ENCODE measurements at regions not wholly inside any gene's neighbourhood (a gene's known extent, or its start where the extent isn't known, plus 50 kb on each side); places are given as distances from the start of the nearest gene placed in this dataset.
"Not testable (repeated sequence)": the region's sequence is repeated elsewhere in the genome, so short reads cannot be mapped to it uniquely, and the experiment has no call there.

GRCh38 chr16:66049865-66050264 lies 316.6 kb upstream of the CDH5 start:
- in situ Hi-C loops (cut with MboI; ENCODE audit: low pct_unique_long_range_greater_than_20kb, low sequenced_read_pairs), result no loop called here
- no peak for DNase-seq

- in situ Hi-C loops (cut with MboI; ENCODE audit: low pct_unique_long_range_greater_than_20kb, low sequenced_read_pairs), result no loop called here
- no peak for DNase-seq
Measured at GRCh38 chr16:66045626-66046025, 320.9 kb upstream of the CDH5 start.

DNA sequence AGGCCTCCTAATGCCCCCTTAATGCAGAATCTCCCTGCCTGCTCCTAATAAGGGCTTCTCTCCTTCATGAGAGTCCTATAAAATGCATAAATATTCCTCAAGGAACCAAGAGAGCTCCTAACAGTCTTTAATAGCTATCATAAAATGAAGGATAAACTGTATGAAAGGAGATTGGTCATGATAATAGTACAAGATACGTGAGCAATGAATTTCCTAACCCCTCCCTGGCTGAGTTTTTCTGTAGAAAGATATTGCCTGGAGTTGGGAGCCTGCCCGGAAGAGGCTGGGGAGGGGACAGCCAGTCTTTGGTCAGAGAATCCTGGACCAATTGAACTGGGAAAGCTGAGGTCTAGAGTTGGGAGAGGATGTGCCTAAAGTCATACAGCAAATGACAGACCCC lies 321.9 kb upstream of the CDH5 start:
- DNase-seq, result no peak
- in situ Hi-C loops (cut with MboI; ENCODE audit: low pct_unique_long_range_greater_than_20kb, low sequenced_read_pairs), result no loop called here

GRCh38 chr16:66044089-66044488 lies 322.4 kb upstream of the CDH5 start:
- in situ Hi-C loops (cut with MboI; ENCODE audit: low pct_unique_long_range_greater_than_20kb, low sequenced_read_pairs), result no loop called here
- DNase-seq, result no peak

GRCh38 chr16:66043326-66043725 lies 323.2 kb upstream of the CDH5 start:
- no peak for DNase-seq
- in situ Hi-C loops (cut with MboI; ENCODE audit: low pct_unique_long_range_greater_than_20kb, low sequenced_read_pairs), result no loop called here

GRCh38 chr16:66042341-66042740 lies 324.1 kb upstream of the CDH5 start:
- DNase-seq, result no peak
- in situ Hi-C loops (cut with MboI; ENCODE audit: low pct_unique_long_range_greater_than_20kb, low sequenced_read_pairs), result no loop called here

DNA sequence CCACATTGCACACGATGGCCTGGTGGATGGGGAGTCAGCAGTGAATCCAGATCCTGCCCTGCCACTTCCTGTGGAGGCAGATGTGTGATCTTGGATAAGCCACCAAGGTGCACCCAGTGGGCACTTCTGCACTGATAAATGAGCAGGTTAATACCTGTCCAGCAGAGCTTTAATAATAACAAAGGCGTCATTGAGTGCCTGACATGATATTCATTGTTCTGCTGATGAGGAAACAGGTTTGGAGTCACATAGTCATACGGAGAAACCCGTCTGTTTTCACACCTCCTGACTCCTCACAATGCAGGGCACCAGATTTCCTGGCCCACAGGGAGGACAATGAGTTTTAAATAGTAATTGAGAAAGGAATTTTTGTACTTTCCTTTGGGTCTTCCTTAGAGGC lies 324.6 kb upstream of the CDH5 start:
- in situ Hi-C loops (cut with MboI; ENCODE audit: low pct_unique_long_range_greater_than_20kb, low sequenced_read_pairs), result no loop called here

GRCh38 chr16:66039793-66040192 lies 326.7 kb upstream of the CDH5 start:
- no peak for DNase-seq
- in situ Hi-C loops (cut with MboI; ENCODE audit: low pct_unique_long_range_greater_than_20kb, low sequenced_read_pairs), result no loop called here

More for the DNA sequence above, 324.6 kb upstream of the CDH5 start:
- DNase-seq, result no peak

DNA sequence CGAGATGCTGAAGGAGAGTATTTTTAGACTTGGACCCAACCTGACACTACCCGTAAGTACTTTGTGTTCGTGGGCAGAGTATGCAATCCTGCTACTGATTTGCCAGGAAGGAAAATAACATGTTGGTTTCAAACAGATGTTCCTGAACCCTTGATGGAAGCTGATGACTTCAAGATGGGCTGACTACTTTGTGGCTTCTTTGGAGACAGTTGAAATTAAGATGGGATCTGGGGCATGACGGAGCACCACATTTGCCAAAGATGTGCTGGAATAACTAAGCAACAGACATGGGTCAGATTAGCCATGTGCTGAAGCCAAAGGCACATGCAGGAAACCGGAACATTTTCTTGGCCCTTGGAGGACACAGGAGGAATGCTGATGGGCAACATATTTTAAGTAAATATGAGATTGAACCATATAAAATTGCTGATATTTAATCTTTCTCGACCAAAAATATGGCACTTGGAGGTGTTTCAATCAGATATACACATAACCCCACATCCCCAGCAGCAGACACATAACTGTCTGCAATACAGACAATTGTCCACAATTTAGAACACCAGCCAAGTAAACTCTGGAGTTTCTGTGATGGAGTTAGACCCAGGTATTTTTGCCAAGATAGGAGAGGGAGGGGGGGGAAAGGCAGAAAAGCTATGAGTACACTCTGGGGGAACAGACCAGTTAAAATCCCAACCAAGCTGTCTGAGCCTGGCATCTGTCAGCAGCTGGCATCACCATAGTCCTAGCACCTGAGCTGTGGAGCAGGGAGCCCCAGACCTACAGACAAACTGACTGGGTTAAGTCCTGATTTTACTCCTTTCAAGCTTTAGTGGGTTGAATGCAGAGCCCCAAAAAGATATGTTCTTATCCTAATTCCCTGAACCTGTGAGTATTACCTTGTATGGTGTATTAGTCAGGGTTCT lies 329.4 kb upstream of the CDH5 start:
- in situ Hi-C loops (cut with MboI; ENCODE audit: low pct_unique_long_range_greater_than_20kb, low sequenced_read_pairs), result no loop called here
- DNase-seq, result no peak

GRCh38 chr16:66036184-66036583 lies 330.3 kb upstream of the CDH5 start:
- in situ Hi-C loops (cut with MboI; ENCODE audit: low pct_unique_long_range_greater_than_20kb, low sequenced_read_pairs), result no loop called here
- DNase-seq, result no peak

GRCh38 chr16:66035096-66035495 lies 331.4 kb upstream of the CDH5 start:
- in situ Hi-C loops (cut with MboI; ENCODE audit: low pct_unique_long_range_greater_than_20kb, low sequenced_read_pairs), result no loop called here
- no peak for DNase-seq

- no peak for DNase-seq
- in situ Hi-C loops (cut with MboI; ENCODE audit: low pct_unique_long_range_greater_than_20kb, low sequenced_read_pairs), result no loop called here
Measured at GRCh38 chr16:66032841-66033240, 333.6 kb upstream of the CDH5 start.

DNA sequence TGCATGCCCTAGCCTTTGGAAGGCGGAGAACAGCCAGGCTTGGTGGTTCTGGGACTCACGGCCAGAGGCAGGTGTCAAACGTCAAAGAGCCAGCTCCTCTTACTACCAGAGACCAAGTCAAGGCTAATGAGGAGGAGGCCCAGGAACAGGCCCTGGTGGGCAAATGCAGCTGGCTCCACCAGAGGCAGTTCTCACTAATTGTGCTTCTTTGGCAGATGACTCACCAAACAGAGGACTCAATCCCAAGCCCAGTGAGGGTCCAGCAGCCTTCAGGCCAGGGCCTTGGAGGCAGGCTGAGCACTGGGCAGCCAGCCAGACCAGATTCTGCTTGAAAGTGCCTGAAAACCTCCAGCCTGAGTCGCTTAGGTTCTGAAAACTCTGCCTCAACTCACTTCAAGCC lies 336.5 kb upstream of the CDH5 start:
- DNase-seq, result no peak
- in situ Hi-C loops (cut with MboI; ENCODE audit: low pct_unique_long_range_greater_than_20kb, low sequenced_read_pairs), result no loop called here

- DNase-seq, result no peak
- in situ Hi-C loops (cut with MboI; ENCODE audit: low pct_unique_long_range_greater_than_20kb, low sequenced_read_pairs), result no loop called here
Measured at GRCh38 chr16:66028510-66029216, 337.8 kb upstream of the CDH5 start.

GRCh38 chr16:66026787-66027330 lies 339.6 kb upstream of the CDH5 start:
- DNase-seq, result no peak
- in situ Hi-C loops (cut with MboI; ENCODE audit: low pct_unique_long_range_greater_than_20kb, low sequenced_read_pairs), result no loop called here

GRCh38 chr16:66026211-66026610 lies 340.3 kb upstream of the CDH5 start:
- in situ Hi-C loops (cut with MboI; ENCODE audit: low pct_unique_long_range_greater_than_20kb, low sequenced_read_pairs), result no loop called here
- DNase-seq, result peak; percentile 6

DNA sequence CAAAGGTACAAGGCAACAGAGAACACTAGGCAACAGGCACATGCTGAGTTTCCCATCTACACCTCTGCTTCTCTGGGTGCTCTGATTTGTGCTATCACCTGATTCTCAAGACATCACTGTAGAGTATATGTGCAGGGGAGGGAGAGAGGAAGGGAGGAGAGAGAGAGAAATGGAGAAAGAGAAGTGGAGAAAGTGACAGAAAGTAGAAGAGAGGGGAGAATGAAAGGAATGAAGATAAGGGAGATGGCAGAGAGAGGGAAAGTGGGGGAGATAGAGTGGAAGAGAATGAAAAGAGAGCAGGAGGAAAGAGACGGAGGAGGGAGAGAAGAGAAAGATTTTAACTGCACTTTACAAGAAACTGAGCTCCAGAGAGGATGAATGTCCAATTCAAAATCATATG lies 340.7 kb upstream of the CDH5 start:
- in situ Hi-C loops (cut with MboI; ENCODE audit: low pct_unique_long_range_greater_than_20kb, low sequenced_read_pairs), result no loop called here
- DNase-seq, result no peak

DNA sequence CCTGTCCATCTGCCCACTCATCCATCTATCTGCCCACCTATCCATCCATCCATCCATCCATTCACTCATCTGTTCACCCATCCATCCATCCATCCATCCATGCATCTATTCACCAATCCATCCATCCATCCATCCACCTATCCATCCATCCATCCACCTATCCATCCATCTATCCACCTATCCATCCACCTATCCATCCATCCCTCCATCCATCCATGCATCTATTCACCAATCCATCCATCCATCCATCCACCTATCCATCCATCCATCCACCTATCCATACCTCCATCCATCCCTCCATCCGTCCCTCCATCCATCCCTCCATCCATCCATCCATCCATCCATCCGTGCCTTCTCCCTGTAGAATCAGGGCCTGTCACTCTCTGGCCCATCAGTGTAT lies 341.9 kb upstream of the CDH5 start:
- in situ Hi-C loops (cut with MboI; ENCODE audit: low pct_unique_long_range_greater_than_20kb, low sequenced_read_pairs); DNase-seq: not testable (repeated sequence)

GRCh38 chr16:66023481-66023880 lies 343.0 kb upstream of the CDH5 start:
- in situ Hi-C loops (cut with MboI; ENCODE audit: low pct_unique_long_range_greater_than_20kb, low sequenced_read_pairs), result no loop called here
- no peak for DNase-seq

DNA sequence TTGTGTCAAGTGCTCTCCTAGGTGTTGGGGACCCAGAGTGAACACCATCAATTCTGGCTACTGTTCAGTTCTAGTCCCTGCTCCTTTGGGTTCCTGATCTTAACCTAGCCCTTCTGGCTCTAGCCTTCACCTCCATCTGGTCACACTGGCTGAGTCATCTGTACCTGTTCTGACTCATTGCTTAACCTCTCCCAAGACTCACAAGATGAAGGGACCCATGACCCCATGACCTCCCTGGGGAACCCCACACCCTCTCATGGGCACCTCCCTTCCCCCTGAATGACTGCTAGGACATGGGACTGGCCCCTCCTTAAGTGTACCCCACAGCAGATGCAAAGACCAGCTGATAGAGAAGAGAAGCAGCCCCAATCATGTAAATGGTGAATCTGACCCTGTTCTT lies 345.8 kb upstream of the CDH5 start:
- no peak for DNase-seq
- in situ Hi-C loops (cut with MboI; ENCODE audit: low pct_unique_long_range_greater_than_20kb, low sequenced_read_pairs), result no loop called here
